HEK293T (cell line): ENCODE measurements at regions not wholly inside any gene's neighbourhood (a gene's known extent, or its start where the extent isn't known, plus 50 kb on each side); places are given as distances from the start of the nearest gene placed in this dataset.

Experiments
- BHLHE40 ChIP-seq: fragments of 450-650 bp; IDR thresholded peaks from 2 replicates; pipeline ENCODE4 v1.6.1; 2016; ENCODE audit warnings: mild to moderate bottlenecking, moderate library complexity, borderline replicate concordance
- CTBP1 ChIP-seq: fragments of 450-650 bp; IDR thresholded peaks from 2 replicates; pipeline ENCODE4 v1.6.1; 2016; ENCODE audit warnings: borderline replicate concordance
- ELF4 ChIP-seq: fragments of 450-650 bp; IDR thresholded peaks from 2 replicates; pipeline ENCODE4 v1.6.1; 2017; ENCODE audit warnings: antibody characterized with exemption
- FOXA1 ChIP-seq: fragments of 450-650 bp; IDR thresholded peaks from 2 replicates; pipeline ENCODE4 v1.6.1; 2016; ENCODE audit warnings: mild to moderate bottlenecking
- FOXK2 ChIP-seq: fragments of 450-650 bp; IDR thresholded peaks from 2 replicates; pipeline ENCODE4 v1.6.1; 2016; ENCODE audit warnings: mild to moderate bottlenecking
- FOXM1 ChIP-seq: fragments of 450-650 bp; IDR thresholded peaks from 2 replicates; pipeline ENCODE4 v1.6.1; 2017; ENCODE audit warnings: mild to moderate bottlenecking, borderline replicate concordance
- HDGF ChIP-seq: fragments of 450-650 bp; IDR thresholded peaks from 2 replicates; pipeline ENCODE4 v1.6.1; 2017; ENCODE audit warnings: antibody characterized with exemption, borderline replicate concordance
- L3MBTL2 ChIP-seq: fragments of 450-650 bp; conservative IDR thresholded peaks from 2 replicates; pipeline ENCODE4 v1.6.1; 2016; ENCODE audit warnings: mild to moderate bottlenecking
- SP1 ChIP-seq: fragments of 450-650 bp; IDR thresholded peaks from 2 replicates; pipeline ENCODE4 v1.6.1; 2017
- SUZ12 ChIP-seq: fragments of 450-650 bp; IDR thresholded peaks from 2 replicates; pipeline ENCODE4 v1.6.1; 2016; ENCODE audit warnings: mild to moderate bottlenecking
- TARDBP ChIP-seq: fragments of 450-650 bp; IDR thresholded peaks from 2 replicates; pipeline ENCODE4 v1.6.1; 2016
- ZNF384 ChIP-seq: fragments of 450-650 bp; IDR thresholded peaks from 2 replicates; pipeline ENCODE4 v1.6.1; 2016
- TF ChIP-seq, protein P1 (sequence below): fragments of 450-650 bp; IDR thresholded peaks from 2 replicates; pipeline ENCODE4 v1.6.1; 2016

DNA sequence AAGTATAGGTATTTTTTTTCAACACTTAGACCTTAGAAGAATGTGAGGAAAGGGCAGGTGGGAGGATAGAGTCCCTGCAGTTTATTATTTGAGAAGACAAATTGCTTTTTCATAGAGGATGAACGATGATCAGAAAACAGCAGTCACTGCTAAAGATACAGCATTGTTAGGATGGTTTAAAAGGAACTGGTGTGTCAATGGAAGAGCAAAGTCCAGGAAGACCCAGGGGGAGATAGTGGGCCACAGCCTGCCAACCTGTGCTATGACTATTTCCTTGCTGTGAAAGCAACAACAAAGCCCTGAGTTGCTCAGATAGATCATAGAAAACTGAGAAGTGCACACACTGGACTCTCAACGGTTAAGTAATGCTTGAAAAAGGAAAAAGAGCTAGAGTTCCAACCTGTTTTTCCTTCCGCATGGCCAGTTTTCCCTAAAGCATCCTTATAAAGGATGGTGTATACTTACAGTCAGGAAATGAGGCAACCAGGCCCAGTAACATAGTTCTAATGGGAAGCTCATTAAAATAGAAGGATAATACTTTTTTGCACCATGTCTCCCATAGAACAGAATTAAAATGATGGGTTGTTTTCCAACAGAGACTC lies 153.8 kb downstream of the CEMIP2 start:
- TF ChIP-seq HDGF (no peak), FOXK2 (no peak), BHLHE40 (no peak), SP1 (no peak), ZNF384 (no peak), FOXM1 (no peak), SUZ12 (no peak), TARDBP (no peak), L3MBTL2 (no peak), FOXA1 (no peak), CTBP1 (no peak), ELF4 (no peak)
- TF ChIP-seq, protein P1, sequence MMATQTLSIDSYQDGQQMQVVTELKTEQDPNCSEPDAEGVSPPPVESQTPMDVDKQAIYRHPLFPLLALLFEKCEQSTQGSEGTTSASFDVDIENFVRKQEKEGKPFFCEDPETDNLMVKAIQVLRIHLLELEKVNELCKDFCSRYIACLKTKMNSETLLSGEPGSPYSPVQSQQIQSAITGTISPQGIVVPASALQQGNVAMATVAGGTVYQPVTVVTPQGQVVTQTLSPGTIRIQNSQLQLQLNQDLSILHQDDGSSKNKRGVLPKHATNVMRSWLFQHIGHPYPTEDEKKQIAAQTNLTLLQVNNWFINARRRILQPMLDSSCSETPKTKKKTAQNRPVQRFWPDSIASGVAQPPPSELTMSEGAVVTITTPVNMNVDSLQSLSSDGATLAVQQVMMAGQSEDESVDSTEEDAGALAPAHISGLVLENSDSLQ = no peak
